ENCODE measurements at regions not wholly inside any gene's neighbourhood (a gene's known extent, or its start where the extent isn't known, plus 50 kb on each side); places are given as distances from the start of the nearest gene placed in this dataset.

GRCh38 chr7:18295781-18296423 is 199.6 kb upstream of the HDAC9 start:
- Histone ChIP-seq H3K4me1 (ENCODE audit: control extremely low read depth in 1 of 4, control insufficient read depth in 4 of 4, insufficient read depth in 4 of 4, low read length in 3 of 4) (peaks cover 14 to 46% (median 20%) of the 10 kb centered on the region in 4 experiments), H3K36me3 (ENCODE audit: control insufficient read depth in 4 of 4, insufficient read depth in 4 of 4, low read length in 3 of 4) (no peaks in the 10 kb centered on the region), H3K4me3 (ENCODE audit: control insufficient read depth in 1 of 7, extremely low read depth in 1 of 7, insufficient read depth in 4 of 7, low read depth in 2 of 7, low read length in 6 of 7) (peak overlapping the region in 1 of 7 experiments; percentile 2), H3K27ac (ENCODE audit: insufficient read depth in 1 of 2, low read depth in 1 of 2, low read length in 2 of 2, poor library complexity in 1 of 2, severe bottlenecking in 2 of 2) (no peak overlapping the region), H3K27me3 (replicated peaks in 2 of 5; ENCODE audit: control insufficient read depth in 4 of 5, insufficient read depth in 5 of 5, low read length in 4 of 5) (no peaks in the 10 kb centered on the region), H3K9me3 (ENCODE audit: control extremely low read depth in 1 of 5, control insufficient read depth in 4 of 5, insufficient read depth in 2 of 5, low read depth in 1 of 5, low read length in 4 of 5) (no peaks in the 10 kb centered on the region)
- peak; percentile 31 to 68 (median 60) for DNase-seq
- POLR2A ChIA-PET: no interaction called here
- CTCF ChIA-PET: interaction anchor here (0.9 to 1.7 kb wide), 5 partner anchors 18 to 590 kb away, joined by 3 to 7 read pairs (median 3); no protein-coding TSS in a partner anchor
- WGBS (ENCODE audit: insufficient coverage): no CpG with 5 or more reads among the region's 3 CpGs

- DNase-seq: peak in 1 of 3 donors; percentile 42
- Histone ChIP-seq H3K36me3 (ENCODE audit: control insufficient read depth in 4 of 4, insufficient read depth in 4 of 4, low read length in 3 of 4) (no peaks in the 10 kb centered on the region), H3K4me3 (ENCODE audit: control insufficient read depth in 1 of 7, extremely low read depth in 1 of 7, insufficient read depth in 4 of 7, low read depth in 2 of 7, low read length in 6 of 7) (no peak overlapping the region), H3K9me3 (ENCODE audit: control extremely low read depth in 1 of 5, control insufficient read depth in 4 of 5, insufficient read depth in 2 of 5, low read depth in 1 of 5, low read length in 4 of 5) (peaks cover 0 to 4% (median 0%) of the 10 kb centered on the region in 5 experiments), H3K4me1 (ENCODE audit: control extremely low read depth in 1 of 4, control insufficient read depth in 4 of 4, insufficient read depth in 4 of 4, low read length in 3 of 4) (peaks cover 0 to 2% (median 0%) of the 10 kb centered on the region in 4 experiments), H3K27me3 (replicated peaks in 2 of 5; ENCODE audit: control insufficient read depth in 4 of 5, insufficient read depth in 5 of 5, low read length in 4 of 5) (no peaks in the 10 kb centered on the region), H3K27ac (ENCODE audit: insufficient read depth in 1 of 2, low read depth in 1 of 2, low read length in 2 of 2, poor library complexity in 1 of 2, severe bottlenecking in 2 of 2) (no peak overlapping the region)
- 80% methylated on average over 1 of the region's 2 CpGs for WGBS (ENCODE audit: insufficient coverage)
- ChIA-PET CTCF (no interaction called here), POLR2A (no interaction called here)
Measured at GRCh38 chr7:18302097-18302496, 193.5 kb upstream of the HDAC9 start.

GRCh38 chr7:18305866-18306265 is 189.7 kb upstream of the HDAC9 start:
- CTCF ChIA-PET: interaction anchor here (2.3 kb wide), 1 partner anchor 15 kb away, joined by 6 read pairs; no protein-coding TSS in a partner anchor
- 100% methylated on average over 2 of the region's 3 CpGs for WGBS (ENCODE audit: insufficient coverage)
- Histone ChIP-seq H3K4me1 (ENCODE audit: control extremely low read depth in 1 of 4, control insufficient read depth in 4 of 4, insufficient read depth in 4 of 4, low read length in 3 of 4) (peaks cover 0 to 5% (median 2%) of the 10 kb centered on the region in 4 experiments), H3K9me3 (ENCODE audit: control extremely low read depth in 1 of 5, control insufficient read depth in 4 of 5, insufficient read depth in 2 of 5, low read depth in 1 of 5, low read length in 4 of 5) (peaks cover 0 to 4% (median 0%) of the 10 kb centered on the region in 5 experiments), H3K27me3 (replicated peaks in 2 of 5; ENCODE audit: control insufficient read depth in 4 of 5, insufficient read depth in 5 of 5, low read length in 4 of 5) (no peaks in the 10 kb centered on the region), H3K4me3 (ENCODE audit: control insufficient read depth in 1 of 7, extremely low read depth in 1 of 7, insufficient read depth in 4 of 7, low read depth in 2 of 7, low read length in 6 of 7) (no peak overlapping the region), H3K36me3 (ENCODE audit: control insufficient read depth in 4 of 4, insufficient read depth in 4 of 4, low read length in 3 of 4) (no peaks in the 10 kb centered on the region), H3K27ac (ENCODE audit: insufficient read depth in 1 of 2, low read depth in 1 of 2, low read length in 2 of 2, poor library complexity in 1 of 2, severe bottlenecking in 2 of 2) (no peak overlapping the region)
- POLR2A ChIA-PET: no interaction called here
- DNase-seq: no peak

GRCh38 chr7:18306696-18307095 is 188.9 kb upstream of the HDAC9 start:
- CTCF ChIA-PET: interaction anchor here (2.3 kb wide), 1 partner anchor 14 kb away, joined by 6 read pairs; no protein-coding TSS in a partner anchor
- POLR2A ChIA-PET: interaction anchor here (0.6 kb wide), 1 partner anchor 17 kb away, joined by 3 read pairs; no protein-coding TSS in a partner anchor
- Histone ChIP-seq H3K36me3 (ENCODE audit: control insufficient read depth in 4 of 4, insufficient read depth in 4 of 4, low read length in 3 of 4) (no peaks in the 10 kb centered on the region), H3K4me1 (ENCODE audit: control extremely low read depth in 1 of 4, control insufficient read depth in 4 of 4, insufficient read depth in 4 of 4, low read length in 3 of 4) (peaks cover 0 to 9% (median 2%) of the 10 kb centered on the region in 4 experiments), H3K4me3 (ENCODE audit: control insufficient read depth in 1 of 7, extremely low read depth in 1 of 7, insufficient read depth in 4 of 7, low read depth in 2 of 7, low read length in 6 of 7) (no peak overlapping the region), H3K27ac (ENCODE audit: insufficient read depth in 1 of 2, low read depth in 1 of 2, low read length in 2 of 2, poor library complexity in 1 of 2, severe bottlenecking in 2 of 2) (no peak overlapping the region), H3K27me3 (replicated peaks in 2 of 5; ENCODE audit: control insufficient read depth in 4 of 5, insufficient read depth in 5 of 5, low read length in 4 of 5) (no peaks in the 10 kb centered on the region), H3K9me3 (ENCODE audit: control extremely low read depth in 1 of 5, control insufficient read depth in 4 of 5, insufficient read depth in 2 of 5, low read depth in 1 of 5, low read length in 4 of 5) (peaks cover 0 to 4% (median 0%) of the 10 kb centered on the region in 5 experiments)
- no peak for DNase-seq
- 100% methylated on average over 1 of the region's 2 CpGs for WGBS (ENCODE audit: insufficient coverage)

- ChIA-PET POLR2A (no interaction called here), CTCF (no interaction called here)
- 40% methylated on average over 1 of the region's 5 CpGs for WGBS (ENCODE audit: insufficient coverage)
- Histone ChIP-seq H3K36me3 (ENCODE audit: control insufficient read depth in 4 of 4, insufficient read depth in 4 of 4, low read length in 3 of 4) (no peaks in the 10 kb centered on the region), H3K9me3 (ENCODE audit: control extremely low read depth in 1 of 5, control insufficient read depth in 4 of 5, insufficient read depth in 2 of 5, low read depth in 1 of 5, low read length in 4 of 5) (no peaks in the 10 kb centered on the region), H3K27me3 (replicated peaks in 2 of 5; ENCODE audit: control insufficient read depth in 4 of 5, insufficient read depth in 5 of 5, low read length in 4 of 5) (no peaks in the 10 kb centered on the region), H3K27ac (ENCODE audit: insufficient read depth in 1 of 2, low read depth in 1 of 2, low read length in 2 of 2, poor library complexity in 1 of 2, severe bottlenecking in 2 of 2) (no peak overlapping the region), H3K4me3 (ENCODE audit: control insufficient read depth in 1 of 7, extremely low read depth in 1 of 7, insufficient read depth in 4 of 7, low read depth in 2 of 7, low read length in 6 of 7) (no peak overlapping the region), H3K4me1 (ENCODE audit: control extremely low read depth in 1 of 4, control insufficient read depth in 4 of 4, insufficient read depth in 4 of 4, low read length in 3 of 4) (peaks cover 0 to 14% (median 3%) of the 10 kb centered on the region in 4 experiments)
- no peak for DNase-seq
Measured at GRCh38 chr7:18308938-18309337, 186.6 kb upstream of the HDAC9 start.

GRCh38 chr7:18312482-18312881 is 183.1 kb upstream of the HDAC9 start:
- Histone ChIP-seq H3K4me1 (ENCODE audit: control extremely low read depth in 1 of 4, control insufficient read depth in 4 of 4, insufficient read depth in 4 of 4, low read length in 3 of 4) (peaks cover 0 to 15% (median 3%) of the 10 kb centered on the region in 4 experiments), H3K36me3 (ENCODE audit: control insufficient read depth in 4 of 4, insufficient read depth in 4 of 4, low read length in 3 of 4) (no peaks in the 10 kb centered on the region), H3K9me3 (ENCODE audit: control extremely low read depth in 1 of 5, control insufficient read depth in 4 of 5, insufficient read depth in 2 of 5, low read depth in 1 of 5, low read length in 4 of 5) (no peaks in the 10 kb centered on the region), H3K27ac (ENCODE audit: insufficient read depth in 1 of 2, low read depth in 1 of 2, low read length in 2 of 2, poor library complexity in 1 of 2, severe bottlenecking in 2 of 2) (no peak overlapping the region), H3K4me3 (ENCODE audit: control insufficient read depth in 1 of 7, extremely low read depth in 1 of 7, insufficient read depth in 4 of 7, low read depth in 2 of 7, low read length in 6 of 7) (no peak overlapping the region), H3K27me3 (replicated peaks in 2 of 5; ENCODE audit: control insufficient read depth in 4 of 5, insufficient read depth in 5 of 5, low read length in 4 of 5) (no peaks in the 10 kb centered on the region)
- DNase-seq: no peak
- ChIA-PET CTCF (interaction anchor here (0.8 to 1.8 kb wide), 3 partner anchors 9 to 21 kb away, joined by 3 to 10 read pairs (median 3); no protein-coding TSS in a partner anchor), POLR2A (no interaction called here)

GRCh38 chr7:18313965-18314364 is 181.6 kb upstream of the HDAC9 start:
- Histone ChIP-seq H3K4me1 (ENCODE audit: control extremely low read depth in 1 of 4, control insufficient read depth in 4 of 4, insufficient read depth in 4 of 4, low read length in 3 of 4) (peaks cover 0 to 15% (median 2%) of the 10 kb centered on the region in 4 experiments), H3K27ac (ENCODE audit: insufficient read depth in 1 of 2, low read depth in 1 of 2, low read length in 2 of 2, poor library complexity in 1 of 2, severe bottlenecking in 2 of 2) (no peak overlapping the region), H3K4me3 (ENCODE audit: control insufficient read depth in 1 of 7, extremely low read depth in 1 of 7, insufficient read depth in 4 of 7, low read depth in 2 of 7, low read length in 6 of 7) (no peak overlapping the region), H3K9me3 (ENCODE audit: control extremely low read depth in 1 of 5, control insufficient read depth in 4 of 5, insufficient read depth in 2 of 5, low read depth in 1 of 5, low read length in 4 of 5) (no peaks in the 10 kb centered on the region), H3K36me3 (ENCODE audit: control insufficient read depth in 4 of 4, insufficient read depth in 4 of 4, low read length in 3 of 4) (no peaks in the 10 kb centered on the region), H3K27me3 (replicated peaks in 2 of 5; ENCODE audit: control insufficient read depth in 4 of 5, insufficient read depth in 5 of 5, low read length in 4 of 5) (no peaks in the 10 kb centered on the region)
- ChIA-PET CTCF (interaction anchor here (1.4 to 1.8 kb wide), 2 partner anchors 8 to 22 kb away, joined by 3 to 10 read pairs; no protein-coding TSS in a partner anchor), POLR2A (no interaction called here)
- DNase-seq: no peak

Measured in common myeloid progenitor, CD34-positive (primary cell).